H9 (cell line): ENCODE measurements at regions not wholly inside any gene's neighbourhood (a gene's known extent, or its start where the extent isn't known, plus 50 kb on each side); places are given as distances from the start of the nearest gene placed in this dataset.

Experiments used
- DNase-seq: peaks from one replicate; pipeline ENCODE4 v3.0.0-alpha.2; 2017
- H2AFZ ChIP-seq: one replicate; pipeline ENCODE4 v1.6.1; 2013; ENCODE audit warnings: mild to moderate bottlenecking, low read length, control low read depth, moderate library complexity
- H2AK5ac ChIP-seq: 2 replicates; pipeline ENCODE4 v1.6.1; 2013; ENCODE audit warnings: low read length, control low read depth, mixed read lengths; ENCODE audit not compliant: insufficient read length
- H2BK120ac ChIP-seq: one replicate; pipeline ENCODE4 v1.6.1; 2013; ENCODE audit warnings: low read depth, mild to moderate bottlenecking, low read length, control low read depth, inconsistent platforms; ENCODE audit not compliant: poor library complexity, severe bottlenecking
- H2BK12ac ChIP-seq: 2 replicates; pipeline ENCODE4 v1.6.1; 2013; ENCODE audit warnings: low read length, control low read depth, mixed read lengths, low read depth; ENCODE audit not compliant: insufficient read length
- H2BK15ac ChIP-seq: 2 replicates; pipeline ENCODE4 v1.6.1; 2013; ENCODE audit warnings: low read depth, low read length, control low read depth
- H2BK20ac ChIP-seq: one replicate; pipeline ENCODE4 v1.6.1; 2013; ENCODE audit warnings: low read depth, mild to moderate bottlenecking, low read length, control low read depth, inconsistent platforms; ENCODE audit not compliant: poor library complexity, severe bottlenecking
- H2BK5ac ChIP-seq: 2 replicates; pipeline ENCODE4 v1.6.1; 2013; ENCODE audit warnings: low read length, control low read depth, mixed read lengths; ENCODE audit not compliant: insufficient read length
- H3K14ac ChIP-seq: 2 replicates; pipeline ENCODE4 v1.6.1; 2013; ENCODE audit warnings: low read length, control low read depth; ENCODE audit not compliant: insufficient read depth
- H3K18ac ChIP-seq: 2 replicates; pipeline ENCODE4 v1.6.1; 2013; ENCODE audit warnings: low read depth, mild to moderate bottlenecking, mixed read lengths, low read length, control low read depth; ENCODE audit not compliant: insufficient read length
- H3K23ac ChIP-seq: 2 replicates; pipeline ENCODE4 v1.6.1; 2013; ENCODE audit warnings: low read length, control low read depth, mixed read lengths, low read depth; ENCODE audit not compliant: insufficient read length
- H3K23me2 ChIP-seq: 2 replicates; pipeline ENCODE4 v1.6.1; 2013; ENCODE audit warnings: low read depth, mild to moderate bottlenecking, mixed read lengths, low read length, control low read depth; ENCODE audit not compliant: insufficient read length, poor library complexity, severe bottlenecking
- H3K27ac ChIP-seq: 2 replicates; pipeline ENCODE4 v1.5.1; 2013; ENCODE audit warnings: low read length, control low read depth, mixed read lengths, low read depth; ENCODE audit not compliant: insufficient read length
- H3K27me3 ChIP-seq: 2 replicates; pipeline ENCODE4 v1.6.1; 2013; ENCODE audit warnings: low read length, control low read depth, inconsistent platforms; ENCODE audit not compliant: insufficient read depth
- H3K4ac ChIP-seq: 2 replicates; pipeline ENCODE4 v1.6.1; 2013; ENCODE audit warnings: low read depth, mild to moderate bottlenecking, control low read depth, inconsistent platforms, low read length, moderate library complexity
- H3K4me1 ChIP-seq: 2 replicates; pipeline ENCODE4 v1.6.1; 2013; ENCODE audit warnings: low read length, control low read depth, inconsistent platforms; ENCODE audit not compliant: insufficient read depth
- H3K4me2 ChIP-seq: 2 replicates; pipeline ENCODE4 v1.6.1; 2013; ENCODE audit warnings: low read length, control low read depth, mixed read lengths; ENCODE audit not compliant: insufficient read length, insufficient read depth
- H3K56ac ChIP-seq: 2 replicates; pipeline ENCODE4 v1.6.1; 2013; ENCODE audit warnings: low read depth, mild to moderate bottlenecking, mixed read lengths, low read length, control low read depth; ENCODE audit not compliant: insufficient read length
- H3K79me1 ChIP-seq: 2 replicates; pipeline ENCODE4 v1.6.1; 2013; ENCODE audit warnings: low read depth, mild to moderate bottlenecking, moderate library complexity, low read length, control low read depth, inconsistent platforms; ENCODE audit not compliant: insufficient read depth, poor library complexity, severe bottlenecking
- H3K79me2 ChIP-seq: 2 replicates; pipeline ENCODE4 v1.6.1; 2013; ENCODE audit warnings: low read length, control low read depth, inconsistent platforms; ENCODE audit not compliant: insufficient read depth
- H3K9ac ChIP-seq: 2 replicates; pipeline ENCODE4 v1.6.1; 2013; ENCODE audit warnings: low read length, control low read depth, mixed read lengths; ENCODE audit not compliant: insufficient read length; ENCODE audit errors: extremely low read depth
- H3K9me3 ChIP-seq: one replicate; pipeline ENCODE4 v1.6.1; 2013; ENCODE audit warnings: low read depth, low read length, inconsistent platforms; ENCODE audit not compliant: control insufficient read depth
- H3T11ph ChIP-seq: one replicate; pipeline ENCODE4 v1.6.1; 2013; ENCODE audit warnings: mild to moderate bottlenecking, low read length, control low read depth, inconsistent platforms
- H4K20me1 ChIP-seq: one replicate; pipeline ENCODE4 v1.6.1; 2013; ENCODE audit not compliant: control insufficient read depth, insufficient read length, insufficient read depth
- H4K5ac ChIP-seq: 2 replicates; pipeline ENCODE4 v1.6.1; 2013; ENCODE audit warnings: low read depth, mild to moderate bottlenecking, mixed read lengths, low read length, control low read depth; ENCODE audit not compliant: insufficient read length
- H4K8ac ChIP-seq: replicated peaks from 2 replicates; pipeline ENCODE4 v1.6.1; 2013; ENCODE audit warnings: low read length, control low read depth, mixed read lengths, low read depth; ENCODE audit not compliant: insufficient read length
- H4K91ac ChIP-seq: 2 replicates; pipeline ENCODE4 v1.6.1; 2013; ENCODE audit warnings: low read depth, mild to moderate bottlenecking, moderate library complexity, mixed read lengths, low read length, control low read depth; ENCODE audit not compliant: insufficient read length
- H3K27ac Mint-ChIP-seq, 3 experiments: 2 replicates in 2 of 3; 3 replicates in 1 of 3; pipeline ENCODE4 v1.8.0; 2020 to 2021; ENCODE audit warnings: mixed read lengths in 3 of 3, mild to moderate bottlenecking in 1 of 3, moderate library complexity in 1 of 3
- H3K27me3 Mint-ChIP-seq: 2 replicates; pipeline ENCODE4 v1.8.0; 2021; ENCODE audit warnings: low read depth, mild to moderate bottlenecking, moderate library complexity, mixed read lengths
- H3K36me3 Mint-ChIP-seq, 3 experiments: 2 replicates in 2 of 3; 3 replicates in 1 of 3; pipeline ENCODE4 v1.8.0; 2020 to 2021; ENCODE audit warnings: low read depth in 3 of 3, mixed read lengths in 3 of 3; ENCODE audit not compliant: insufficient read depth in 1 of 3
- H3K4me1 Mint-ChIP-seq, 2 experiments: 2 replicates each; pipeline ENCODE4 v1.8.0; 2020; ENCODE audit warnings: mixed read lengths in 2 of 2
- H3K4me3 Mint-ChIP-seq, 2 experiments: 2 replicates in 1 of 2; 3 replicates in 1 of 2; pipeline ENCODE4 v1.8.0; 2020 to 2021; ENCODE audit warnings: mild to moderate bottlenecking in 2 of 2, mixed read lengths in 2 of 2, moderate library complexity in 1 of 2
- H3K9me3 Mint-ChIP-seq, 2 experiments: 2 replicates in 1 of 2; 3 replicates in 1 of 2; pipeline ENCODE4 v1.8.0; 2020; ENCODE audit warnings: mild to moderate bottlenecking in 2 of 2, mixed read lengths in 2 of 2, moderate library complexity in 1 of 2
- CTCF ChIP-seq: fragments of 200-600 bp; sonication (generic); conservative IDR thresholded peaks from 3 replicates; pipeline ENCODE4 v1.8.0; 2021; ENCODE audit warnings: antibody characterized with exemption, mild to moderate bottlenecking
- WGBS: extraction: QIAGEN DNeasy Blood & Tissue Kit; methylation state at CpG from one replicate; pipeline ENCODE4 v1.1.7; 2013; ENCODE audit warnings: missing lambda C conversion rate, low lambda C conversion rate, mixed read lengths; ENCODE audit not compliant: insufficient read length; ENCODE audit errors: extremely low coverage; 5-methylcytosine and 5-hydroxymethylcytosine counted together

- H3K79me2 ChIP-seq = no peaks in the 10 kb centered on the region
- H3T11ph ChIP-seq = no peak overlapping the region
- H4K5ac ChIP-seq = no peak overlapping the region
- no peaks in the 10 kb centered on the region for H3K27me3 Mint-ChIP-seq
- no peak overlapping the region for H3K27ac ChIP-seq
- no peak overlapping the region for H4K8ac ChIP-seq
- H3K4me3 Mint-ChIP-seq = no peak overlapping the region
- WGBS = no CpG with 5 or more reads among the region's 1 CpG
- no peaks in the 10 kb centered on the region for H4K20me1 ChIP-seq
- TF ChIP-seq CTCF = no peak
- H2BK12ac ChIP-seq = no peak overlapping the region
- H3K9ac ChIP-seq = no peak overlapping the region
- no peaks in the 10 kb centered on the region for H3K9me3 Mint-ChIP-seq
- no peak overlapping the region for H2AFZ ChIP-seq
- no peaks in the 10 kb centered on the region; the same call in 1 of the 2 replicates for H3K4me1 ChIP-seq
- no peak overlapping the region for H4K91ac ChIP-seq
- no peak for DNase-seq
- no peak overlapping the region for H3K56ac ChIP-seq
- H3K9me3 ChIP-seq = no peaks in the 10 kb centered on the region
- no peaks in the 10 kb centered on the region for H3K79me1 ChIP-seq
- H3K4me1 Mint-ChIP-seq = peaks cover 0 to 3% of the 10 kb centered on the region in 2 experiments; a peak in 1 of 4 replicates
- no peak overlapping the region for H3K27ac Mint-ChIP-seq
- H2BK15ac ChIP-seq = no peak overlapping the region
- no peaks in the 10 kb centered on the region for H3K27me3 ChIP-seq
- H2BK120ac ChIP-seq = no peak overlapping the region
- no peak overlapping the region for H3K4me2 ChIP-seq
- no peak overlapping the region for H3K23ac ChIP-seq
- H2AK5ac ChIP-seq = no peak overlapping the region
- no peak overlapping the region for H2BK5ac ChIP-seq
- no peak overlapping the region for H3K14ac ChIP-seq
- no peak overlapping the region for H3K4ac ChIP-seq
- H3K23me2 ChIP-seq = no peaks in the 10 kb centered on the region
- H2BK20ac ChIP-seq = no peak overlapping the region
- H3K36me3 Mint-ChIP-seq = no peaks in the 10 kb centered on the region
- no peak overlapping the region for H3K18ac ChIP-seq
Observed at GRCh38 chr10:36475746-36476145, 649.7 kb upstream of the ANKRD30A start.
